Ishikawa (cell line): ENCODE measurements at regions not wholly inside any gene's neighbourhood (a gene's known extent, or its start where the extent isn't known, plus 50 kb on each side); places are given as distances from the start of the nearest gene placed in this dataset.

Experiments used
- CEBPB ChIP-seq: IDR thresholded peaks from 2 replicates; pipeline ENCODE4 v1.6.1; 2012
- CREB1 ChIP-seq: IDR thresholded peaks from 2 replicates; pipeline ENCODE4 v1.6.1; 2012; ENCODE audit warnings: low read depth
- EGR1 ChIP-seq: IDR thresholded peaks from 2 replicates; pipeline ENCODE4 v1.6.1; 2012
- EP300 ChIP-seq: IDR thresholded peaks from 2 replicates; pipeline ENCODE4 v1.6.1; 2012; ENCODE audit warnings: borderline replicate concordance
- FOXM1 ChIP-seq: IDR thresholded peaks from 2 replicates; pipeline ENCODE4 v1.6.1; 2012; ENCODE audit warnings: low read depth, borderline replicate concordance
- NFIC ChIP-seq: IDR thresholded peaks from 2 replicates; pipeline ENCODE4 v1.6.1; 2012
- RAD21 ChIP-seq: IDR thresholded peaks from 2 replicates; pipeline ENCODE4 v1.6.1; 2012; ENCODE audit warnings: low read depth
- TAF1 ChIP-seq: IDR thresholded peaks from 2 replicates; pipeline ENCODE4 v1.6.1; 2012; ENCODE audit warnings: low read depth, mild to moderate bottlenecking
- TCF12 ChIP-seq: IDR thresholded peaks from 2 replicates; pipeline ENCODE4 v1.6.1; 2012; ENCODE audit warnings: low read depth
- TEAD4 ChIP-seq: IDR thresholded peaks from 2 replicates; pipeline ENCODE4 v1.6.1; 2012
- YY1 ChIP-seq: IDR thresholded peaks from 2 replicates; pipeline ENCODE4 v1.6.1; 2012; ENCODE audit warnings: low read depth
- ZBTB7A ChIP-seq: IDR thresholded peaks from 2 replicates; pipeline ENCODE4 v1.6.1; 2012; ENCODE audit warnings: low read depth
- TF ChIP-seq, protein P1 (sequence below): IDR thresholded peaks from 2 replicates; pipeline ENCODE4 v1.6.1; 2012
- TF ChIP-seq, protein P2 (sequence below): IDR thresholded peaks from 2 replicates; pipeline ENCODE4 v1.6.1; 2012
- TF ChIP-seq, protein P3 (sequence below): IDR thresholded peaks from 2 replicates; pipeline ENCODE4 v1.6.1; 2012; ENCODE audit warnings: low read depth, mild to moderate bottlenecking

DNA sequence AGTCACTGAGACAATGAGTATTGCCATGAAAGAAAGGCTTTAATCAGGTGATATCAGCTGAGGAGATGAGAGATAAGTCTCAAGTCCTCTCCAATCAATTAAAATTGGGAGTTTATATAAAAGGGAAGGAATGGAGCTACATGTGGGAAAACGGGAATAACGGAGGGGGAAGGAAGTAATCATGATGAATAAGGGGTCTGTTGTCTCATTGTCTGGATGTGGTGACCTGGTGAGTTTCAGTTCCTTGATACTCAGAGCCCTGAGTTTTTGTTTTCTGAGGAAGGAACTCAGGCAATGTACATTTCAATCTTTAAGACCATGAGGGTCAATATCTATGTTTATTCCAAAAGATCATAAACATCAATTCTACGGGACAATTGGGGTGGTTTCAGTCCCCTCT is 198.8 kb downstream of the KITLG start:
- TF ChIP-seq NFIC (no peak), YY1 (no peak), CREB1 (no peak)
- TF ChIP-seq, protein P1, sequence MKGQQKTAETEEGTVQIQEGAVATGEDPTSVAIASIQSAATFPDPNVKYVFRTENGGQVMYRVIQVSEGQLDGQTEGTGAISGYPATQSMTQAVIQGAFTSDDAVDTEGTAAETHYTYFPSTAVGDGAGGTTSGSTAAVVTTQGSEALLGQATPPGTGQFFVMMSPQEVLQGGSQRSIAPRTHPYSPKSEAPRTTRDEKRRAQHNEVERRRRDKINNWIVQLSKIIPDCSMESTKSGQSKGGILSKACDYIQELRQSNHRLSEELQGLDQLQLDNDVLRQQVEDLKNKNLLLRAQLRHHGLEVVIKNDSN: no peak

DNA sequence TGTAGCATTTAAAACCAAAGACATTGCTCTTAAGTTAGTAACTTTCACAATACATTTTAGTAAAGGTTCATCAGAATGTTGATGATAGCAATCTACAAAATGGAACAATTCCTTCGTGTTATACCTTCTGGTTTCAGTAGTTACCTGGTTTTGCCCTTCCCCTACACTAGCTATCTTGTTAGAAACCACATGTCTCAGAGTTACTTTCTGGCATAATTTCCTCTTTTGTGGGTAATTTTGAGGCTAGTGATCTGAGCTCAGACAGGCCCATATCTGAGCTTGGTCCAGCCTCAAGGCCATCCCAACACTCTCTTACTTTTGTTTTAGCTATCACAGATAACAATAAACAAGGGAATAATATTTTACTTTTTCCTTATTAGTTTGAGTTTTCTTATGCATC is 196.9 kb downstream of the KITLG start:
- TF ChIP-seq, protein P2, sequence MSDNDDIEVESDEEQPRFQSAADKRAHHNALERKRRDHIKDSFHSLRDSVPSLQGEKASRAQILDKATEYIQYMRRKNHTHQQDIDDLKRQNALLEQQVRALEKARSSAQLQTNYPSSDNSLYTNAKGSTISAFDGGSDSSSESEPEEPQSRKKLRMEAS: no peak
- TF ChIP-seq, protein P1: no peak
- TF ChIP-seq EGR1 (no peak), ZBTB7A (no peak), CREB1 (no peak), CEBPB (no peak)

DNA sequence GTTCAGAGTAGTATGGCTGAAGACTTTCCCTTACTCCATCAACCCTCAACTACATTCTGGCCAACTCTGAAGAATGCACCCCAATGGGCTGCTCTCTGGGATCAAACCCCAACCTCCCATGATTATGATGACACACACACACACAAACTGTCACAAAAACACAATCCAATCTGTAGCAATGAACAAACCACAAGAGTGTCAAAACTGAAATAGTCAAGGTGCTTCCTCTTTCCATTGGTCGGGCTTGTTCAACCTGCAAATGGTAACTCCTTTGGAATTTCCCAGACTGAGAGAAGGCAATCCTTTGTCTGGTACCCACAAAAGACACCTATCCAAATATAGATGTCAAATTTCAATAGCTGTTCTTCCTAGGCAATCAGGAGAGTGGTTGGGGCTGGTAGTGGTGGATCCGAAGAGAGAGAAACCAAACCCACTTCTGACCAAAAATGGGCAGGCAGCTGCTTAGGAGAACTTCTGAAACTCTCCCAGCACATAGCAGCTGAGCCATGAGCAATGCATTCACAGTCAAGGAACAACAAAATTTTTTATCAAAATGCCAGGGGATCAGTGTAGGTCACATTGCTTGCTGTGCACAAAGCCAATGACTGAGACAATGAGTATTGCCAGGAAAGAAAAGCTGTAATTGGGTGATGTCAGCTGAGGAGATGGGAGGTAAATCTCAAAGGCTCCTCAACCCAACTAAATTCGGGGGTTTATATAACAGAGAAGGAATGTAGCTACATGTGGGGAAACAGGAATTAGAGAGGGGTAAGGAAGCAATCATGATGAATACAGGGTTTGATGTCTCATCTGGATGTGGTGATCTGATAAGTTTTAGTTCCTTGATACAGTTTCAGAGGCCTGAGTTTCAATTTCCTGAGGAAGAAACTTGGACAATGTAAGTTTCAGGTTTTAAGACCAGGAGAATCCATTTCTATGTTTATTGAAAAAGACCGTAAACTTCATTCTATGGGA is 191.4 kb downstream of the KITLG start:
- TF ChIP-seq RAD21 (no peak), EP300 (no peak), TEAD4 (no peak), ZBTB7A (no peak), CREB1 (no peak), FOXM1 (no peak), TAF1 (no peak), TCF12 (no peak), CEBPB (no peak), NFIC (no peak)
- TF ChIP-seq, protein P2: no peak
- TF ChIP-seq, protein P1: no peak
- TF ChIP-seq, protein P3, sequence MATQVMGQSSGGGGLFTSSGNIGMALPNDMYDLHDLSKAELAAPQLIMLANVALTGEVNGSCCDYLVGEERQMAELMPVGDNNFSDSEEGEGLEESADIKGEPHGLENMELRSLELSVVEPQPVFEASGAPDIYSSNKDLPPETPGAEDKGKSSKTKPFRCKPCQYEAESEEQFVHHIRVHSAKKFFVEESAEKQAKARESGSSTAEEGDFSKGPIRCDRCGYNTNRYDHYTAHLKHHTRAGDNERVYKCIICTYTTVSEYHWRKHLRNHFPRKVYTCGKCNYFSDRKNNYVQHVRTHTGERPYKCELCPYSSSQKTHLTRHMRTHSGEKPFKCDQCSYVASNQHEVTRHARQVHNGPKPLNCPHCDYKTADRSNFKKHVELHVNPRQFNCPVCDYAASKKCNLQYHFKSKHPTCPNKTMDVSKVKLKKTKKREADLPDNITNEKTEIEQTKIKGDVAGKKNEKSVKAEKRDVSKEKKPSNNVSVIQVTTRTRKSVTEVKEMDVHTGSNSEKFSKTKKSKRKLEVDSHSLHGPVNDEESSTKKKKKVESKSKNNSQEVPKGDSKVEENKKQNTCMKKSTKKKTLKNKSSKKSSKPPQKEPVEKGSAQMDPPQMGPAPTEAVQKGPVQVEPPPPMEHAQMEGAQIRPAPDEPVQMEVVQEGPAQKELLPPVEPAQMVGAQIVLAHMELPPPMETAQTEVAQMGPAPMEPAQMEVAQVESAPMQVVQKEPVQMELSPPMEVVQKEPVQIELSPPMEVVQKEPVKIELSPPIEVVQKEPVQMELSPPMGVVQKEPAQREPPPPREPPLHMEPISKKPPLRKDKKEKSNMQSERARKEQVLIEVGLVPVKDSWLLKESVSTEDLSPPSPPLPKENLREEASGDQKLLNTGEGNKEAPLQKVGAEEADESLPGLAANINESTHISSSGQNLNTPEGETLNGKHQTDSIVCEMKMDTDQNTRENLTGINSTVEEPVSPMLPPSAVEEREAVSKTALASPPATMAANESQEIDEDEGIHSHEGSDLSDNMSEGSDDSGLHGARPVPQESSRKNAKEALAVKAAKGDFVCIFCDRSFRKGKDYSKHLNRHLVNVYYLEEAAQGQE: no peak

DNA sequence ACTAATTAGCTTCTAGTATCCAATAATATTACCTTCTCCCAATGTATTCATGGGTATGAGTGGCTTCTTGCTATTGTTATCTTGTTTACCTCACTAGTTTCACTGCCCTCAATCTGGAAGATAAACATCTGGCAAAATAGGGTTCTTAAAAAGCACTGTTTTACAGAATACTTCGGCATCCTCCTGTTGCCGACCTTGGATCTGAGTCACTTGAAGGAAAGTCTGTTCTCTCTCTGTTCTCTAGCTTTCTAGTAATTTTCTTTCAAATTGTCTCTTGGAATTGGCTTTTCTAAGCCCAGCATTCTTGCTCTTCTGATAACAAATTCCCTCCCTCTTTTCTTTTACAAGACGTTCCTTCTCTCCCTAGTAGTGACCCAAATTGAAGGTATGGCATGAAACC is 189.5 kb downstream of the KITLG start:
- TF ChIP-seq CREB1: no peak

DNA sequence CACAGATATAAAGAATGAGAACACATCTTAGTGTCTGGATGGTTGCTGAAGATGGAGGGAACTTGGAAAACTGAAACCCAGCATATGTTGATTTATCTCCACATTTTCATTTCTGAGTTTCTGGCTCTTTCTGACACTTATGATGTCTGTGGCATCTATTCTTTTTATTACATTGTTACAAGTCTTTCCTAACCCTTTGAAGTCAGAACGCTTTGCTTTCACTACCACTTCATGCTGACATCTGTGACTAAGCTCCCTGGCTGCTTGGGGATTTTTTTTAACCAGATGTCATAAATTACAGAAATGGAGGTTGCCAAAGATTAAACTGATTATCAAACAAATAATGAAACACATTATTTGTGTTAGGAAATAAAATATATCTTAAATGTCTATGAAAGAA is 188.7 kb downstream of the KITLG start:
- TF ChIP-seq, protein P3: no peak

DNA sequence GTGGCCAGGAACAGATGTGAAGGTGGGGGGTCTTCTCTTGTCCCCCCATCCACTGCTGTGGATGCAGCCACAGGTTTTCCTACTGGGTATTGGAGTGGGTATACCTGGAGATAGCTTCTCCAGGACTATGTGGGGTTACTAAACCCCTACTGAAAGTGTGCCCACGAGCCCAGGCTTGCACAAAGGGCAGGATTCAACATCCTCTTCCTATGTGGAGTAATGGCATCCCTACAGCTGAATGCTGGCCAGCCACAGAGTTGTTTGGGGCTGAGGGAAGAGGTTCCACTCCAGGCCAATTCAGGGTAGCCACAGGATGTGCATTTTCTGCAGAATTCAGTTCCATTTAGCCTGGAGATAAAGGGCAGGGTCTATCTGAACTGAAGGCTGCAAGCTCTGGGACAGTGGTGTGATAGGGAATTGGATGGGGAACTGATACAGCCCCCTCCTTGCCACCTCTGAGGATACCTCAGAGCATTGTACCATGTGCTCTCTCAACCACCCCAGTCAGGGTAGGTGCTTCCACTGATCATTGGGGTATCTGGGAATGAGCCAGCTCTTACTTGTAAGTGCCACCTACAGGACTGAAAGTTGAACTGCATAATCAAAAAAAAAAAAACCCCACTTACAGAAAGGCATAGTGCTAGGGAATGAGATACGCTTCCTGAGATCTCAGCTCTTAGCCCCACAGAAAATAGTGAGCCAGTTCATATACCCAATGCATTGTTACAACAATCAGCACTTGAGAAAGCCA is 187.1 kb downstream of the KITLG start:
- no peak for TF ChIP-seq NFIC
- peak; percentile 67 for TF ChIP-seq RAD21
